BE2C (cell line): ENCODE measurements at regions not wholly inside any gene's neighbourhood (a gene's known extent, or its start where the extent isn't known, plus 50 kb on each side); places are given as distances from the start of the nearest gene placed in this dataset.

Source experiments
- DNase-seq: peaks from one replicate; pipeline ENCODE4 v3.0.0-alpha.2; 2020
- H3K27me3 ChIP-seq: fragments of 250-450 bp; sonication (Bioruptor Pico); 2 replicates; pipeline ENCODE4 v1.5.1; 2020; ENCODE audit warnings: mild to moderate bottlenecking
- H3K36me3 ChIP-seq: fragments of 250-450 bp; sonication (Bioruptor Pico); 2 replicates; pipeline ENCODE4 v1.5.1; 2020; ENCODE audit warnings: mild to moderate bottlenecking
- H3K4me1 ChIP-seq: fragments of 250-450 bp; sonication (Bioruptor Pico); 2 replicates; pipeline ENCODE4 v1.5.1; 2020
- H3K4me3 ChIP-seq: 2 replicates; pipeline ENCODE4 v1.5.1; 2011; ENCODE audit warnings: low read depth, low read length
- H3K9me3 ChIP-seq: fragments of 250-450 bp; sonication (Bioruptor Pico); 2 replicates; pipeline ENCODE4 v1.5.1; 2020
- CTCF ChIP-seq: IDR thresholded peaks from 2 replicates; pipeline ENCODE4 v1.5.1; 2012; ENCODE audit warnings: mild to moderate bottlenecking, low read depth, low read length

DNA sequence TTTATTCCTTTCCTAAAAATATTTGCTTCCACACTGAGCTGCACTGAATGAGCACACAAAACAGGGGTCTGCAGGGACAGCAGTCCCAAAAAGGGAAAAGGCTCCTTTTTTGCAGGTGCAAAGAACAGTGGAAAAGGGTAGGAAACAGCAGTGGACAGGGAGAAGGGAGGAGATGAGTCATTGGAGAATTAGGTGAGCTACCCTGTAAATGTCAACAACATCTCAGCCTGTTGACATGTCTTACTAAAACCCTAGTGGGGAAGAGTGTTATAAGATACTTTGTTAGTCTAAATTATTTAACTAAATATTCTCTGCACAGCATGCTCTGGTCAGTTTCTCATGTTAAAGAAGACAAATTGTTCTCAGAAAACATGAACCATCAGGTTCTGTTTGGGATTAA is 151.5 kb upstream of the FBXL4 start:
- Histone ChIP-seq H3K4me3 (no peak overlapping the region), H3K27me3 (no peaks in the 10 kb centered on the region; the same call in 1 of the 2 replicates), H3K4me1 (no peaks in the 10 kb centered on the region), H3K36me3 (no peaks in the 10 kb centered on the region), H3K9me3 (no peaks in the 10 kb centered on the region)
- DNase-seq: no peak
- no peak for TF ChIP-seq CTCF

DNA sequence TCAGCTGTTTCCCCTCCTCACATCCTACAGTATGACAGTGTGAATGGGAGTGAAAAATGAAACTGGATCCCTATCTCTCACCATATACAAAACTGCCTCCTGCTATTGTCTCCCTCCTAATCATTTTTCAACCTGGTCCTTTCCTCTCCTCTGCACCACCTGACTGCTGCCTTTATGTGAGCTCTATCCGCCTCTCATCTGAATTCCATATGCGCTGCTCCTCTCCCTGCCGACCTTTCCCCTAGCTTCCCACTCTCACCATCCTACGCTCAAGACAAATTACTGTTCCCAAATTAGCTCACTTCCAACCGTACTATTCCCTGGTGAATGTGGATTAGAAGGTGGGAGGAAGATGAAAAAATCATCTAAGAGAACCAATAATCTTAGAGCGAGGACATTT is 148.4 kb upstream of the FBXL4 start:
- Histone ChIP-seq H3K4me1 (no peaks in the 10 kb centered on the region), H3K27me3 (peaks cover 8% of the 10 kb centered on the region; the same call in 1 of the 2 replicates), H3K9me3 (no peaks in the 10 kb centered on the region), H3K4me3 (no peak overlapping the region), H3K36me3 (no peaks in the 10 kb centered on the region)
- no peak for DNase-seq
- no peak for TF ChIP-seq CTCF

GRCh38 chr6:99093456-99094190 is 145.9 kb upstream of the FBXL4 start:
- Histone ChIP-seq H3K4me1 (no peaks in the 10 kb centered on the region), H3K4me3 (no peak overlapping the region), H3K36me3 (no peaks in the 10 kb centered on the region), H3K9me3 (no peaks in the 10 kb centered on the region), H3K27me3 (peaks cover 8% of the 10 kb centered on the region; the same call in 1 of the 2 replicates)
- TF ChIP-seq CTCF: no peak
- DNase-seq: no peak

DNA sequence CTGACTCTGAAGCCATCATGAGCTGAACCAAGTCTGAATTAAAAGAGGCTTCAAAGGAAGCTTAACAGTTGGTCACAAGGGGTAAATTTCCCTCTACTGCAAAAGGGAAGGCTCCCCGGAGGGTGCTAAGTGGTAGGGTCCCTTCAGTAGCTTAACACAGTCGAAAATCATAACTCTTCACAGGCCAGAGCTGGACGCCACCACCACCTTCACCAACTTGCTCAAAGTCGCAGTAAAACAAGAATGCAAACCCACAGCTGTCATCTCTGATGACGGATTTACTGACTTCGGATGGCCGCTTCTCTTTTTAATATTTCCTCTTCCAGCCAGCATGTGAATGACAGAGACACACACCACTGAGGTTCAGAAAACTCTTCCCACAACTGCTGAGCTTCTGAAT is 144.7 kb upstream of the FBXL4 start:
- H3K4me1 ChIP-seq: no peaks in the 10 kb centered on the region
- H3K36me3 ChIP-seq: no peaks in the 10 kb centered on the region
- no peak for TF ChIP-seq CTCF
- no peak overlapping the region for H3K4me3 ChIP-seq
- H3K9me3 ChIP-seq: no peaks in the 10 kb centered on the region
- no peak for DNase-seq
- H3K27me3 ChIP-seq: peaks cover 8% of the 10 kb centered on the region; the same call in 1 of the 2 replicates

DNA sequence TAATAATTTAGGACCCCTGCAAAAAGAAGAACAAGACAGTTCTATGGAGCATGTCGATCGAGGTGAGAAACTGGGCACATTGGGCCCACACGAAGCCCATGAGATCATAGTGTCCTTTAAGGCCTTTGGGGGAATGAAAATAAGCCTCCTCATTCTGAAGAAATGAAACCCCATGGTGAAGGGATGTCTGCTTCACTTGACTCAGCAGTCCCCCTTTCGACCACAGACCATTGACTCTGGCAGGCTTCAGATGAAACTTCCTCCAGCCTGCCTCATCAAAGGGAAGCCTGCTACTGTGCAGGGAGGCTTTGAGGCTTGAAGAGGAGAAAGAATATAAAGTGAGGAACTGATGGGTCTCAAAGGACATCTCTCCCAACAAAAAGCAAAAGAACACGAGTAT is 144.2 kb upstream of the FBXL4 start:
- Histone ChIP-seq H3K4me1 (no peaks in the 10 kb centered on the region), H3K9me3 (no peaks in the 10 kb centered on the region), H3K4me3 (no peak overlapping the region), H3K36me3 (no peaks in the 10 kb centered on the region), H3K27me3 (peaks cover 8% of the 10 kb centered on the region; the same call in 1 of the 2 replicates)
- no peak for DNase-seq
- no peak for TF ChIP-seq CTCF

DNA sequence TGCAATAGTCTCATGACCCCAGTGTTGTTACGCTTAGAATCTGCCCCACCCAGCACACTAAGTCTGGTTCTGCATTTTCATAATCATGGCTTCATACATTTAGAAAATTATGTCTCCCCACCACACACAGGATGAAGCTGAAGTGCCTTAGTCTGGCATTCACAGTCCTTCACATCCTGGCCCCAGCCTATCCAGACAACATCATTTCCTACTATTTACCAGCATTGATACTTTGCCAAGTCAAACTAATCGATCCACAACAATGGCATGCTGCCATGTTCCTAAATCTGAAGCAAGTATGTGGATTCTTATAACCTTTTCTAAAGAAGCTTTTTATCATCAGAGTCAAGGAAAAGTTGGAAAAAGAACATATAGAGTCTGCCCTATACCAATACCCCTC is 132.4 kb upstream of the FBXL4 start:
- Histone ChIP-seq H3K4me1 (no peaks in the 10 kb centered on the region), H3K9me3 (no peaks in the 10 kb centered on the region), H3K36me3 (no peaks in the 10 kb centered on the region), H3K4me3 (no peak overlapping the region), H3K27me3 (no peaks in the 10 kb centered on the region)
- DNase-seq: no peak
- no peak for TF ChIP-seq CTCF
